Mesodermal cell (in vitro differentiated cells): ENCODE measurements at regions not wholly inside any gene's neighbourhood (a gene's known extent, or its start where the extent isn't known, plus 50 kb on each side); places are given as distances from the start of the nearest gene placed in this dataset.
"Not testable (repeated sequence)": the region's sequence is repeated elsewhere in the genome, so short reads cannot be mapped to it uniquely, and the experiment has no call there.

ENCODE experiments used
- H3K27ac ChIP-seq: 2 replicates; pipeline ENCODE4 v1.7.0; 2013; ENCODE audit warnings: mild to moderate bottlenecking, low read depth, low read length, moderate library complexity; ENCODE audit not compliant: severe bottlenecking
- H3K36me3 ChIP-seq: 2 replicates; pipeline ENCODE4 v1.7.1; 2013; ENCODE audit warnings: mild to moderate bottlenecking, low read length, moderate library complexity; ENCODE audit not compliant: control insufficient read depth, insufficient read depth
- H3K4me1 ChIP-seq: one replicate; pipeline ENCODE4 v1.7.1; 2013; ENCODE audit warnings: mild to moderate bottlenecking, low read length; ENCODE audit not compliant: insufficient read depth, control insufficient read depth, poor library complexity, severe bottlenecking
- H3K4me3 ChIP-seq: 2 replicates; pipeline ENCODE4 v1.7.0; 2013; ENCODE audit warnings: low read length, control low read depth, mild to moderate bottlenecking; ENCODE audit not compliant: insufficient read depth, poor library complexity, severe bottlenecking; ENCODE audit errors: extremely low read depth
- H3K9me3 ChIP-seq: 2 replicates; pipeline ENCODE4 v1.7.1; 2013; ENCODE audit warnings: mild to moderate bottlenecking, low read length, moderate library complexity; ENCODE audit not compliant: control insufficient read depth
- WGBS, 2 experiments: methylation state at CpG; one replicate each; pipeline ENCODE4 v1.1.5; 2013; ENCODE audit warnings: missing lambda C conversion rate in 2 of 2; ENCODE audit not compliant: insufficient coverage in 2 of 2; 5-methylcytosine and 5-hydroxymethylcytosine counted together

- H3K36me3 ChIP-seq, H3K9me3 ChIP-seq, H3K4me3 ChIP-seq, H3K4me1 ChIP-seq, H3K27ac ChIP-seq: not testable (repeated sequence)
- WGBS, 2 experiments = 92 to 100% methylated on average over 2 to 3 of the region's 10 CpGs
Observed at GRCh38 chr1:188182063-188182462, 1353.3 kb downstream of the PLA2G4A start.

DNA sequence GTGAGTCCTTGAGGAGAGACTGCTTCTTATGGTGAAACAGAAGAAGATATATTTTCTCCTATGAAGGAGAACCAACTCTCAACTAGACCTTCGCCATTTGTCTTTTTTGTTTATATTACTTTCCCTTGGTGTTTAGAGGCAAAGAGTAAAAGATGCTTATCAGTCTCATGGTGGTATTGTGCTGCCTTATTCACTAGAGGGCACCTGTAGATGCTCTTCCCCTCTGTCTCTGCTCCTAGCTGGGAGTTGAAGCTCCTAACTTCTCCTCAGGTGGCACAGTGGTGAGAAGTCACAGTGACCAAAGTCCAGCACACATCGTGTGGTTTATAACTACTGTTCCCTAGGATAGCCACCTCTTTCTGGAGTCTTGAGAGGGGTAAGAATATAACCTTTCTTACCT is 1359.6 kb downstream of the PLA2G4A start:
- Histone ChIP-seq H3K36me3 (no peaks in the 10 kb centered on the region), H3K4me1 (no peaks in the 10 kb centered on the region), H3K27ac (no peak overlapping the region), H3K9me3 (no peaks in the 10 kb centered on the region), H3K4me3 (no peak overlapping the region)
- 80% methylated on average over 1 of the region's 2 CpGs; no CpG with 5 or more reads in 1 of the 2 experiments for WGBS, 2 experiments

- WGBS, 2 experiments = no CpG with 5 or more reads among the region's 1 CpG
- no peaks in the 10 kb centered on the region for H3K36me3 ChIP-seq
- no peaks in the 10 kb centered on the region for H3K4me1 ChIP-seq
- H3K4me3 ChIP-seq = no peak overlapping the region
- no peak overlapping the region for H3K27ac ChIP-seq
- no peaks in the 10 kb centered on the region for H3K9me3 ChIP-seq
Observed at GRCh38 chr1:188194916-188195315, 1366.2 kb downstream of the PLA2G4A start.

DNA sequence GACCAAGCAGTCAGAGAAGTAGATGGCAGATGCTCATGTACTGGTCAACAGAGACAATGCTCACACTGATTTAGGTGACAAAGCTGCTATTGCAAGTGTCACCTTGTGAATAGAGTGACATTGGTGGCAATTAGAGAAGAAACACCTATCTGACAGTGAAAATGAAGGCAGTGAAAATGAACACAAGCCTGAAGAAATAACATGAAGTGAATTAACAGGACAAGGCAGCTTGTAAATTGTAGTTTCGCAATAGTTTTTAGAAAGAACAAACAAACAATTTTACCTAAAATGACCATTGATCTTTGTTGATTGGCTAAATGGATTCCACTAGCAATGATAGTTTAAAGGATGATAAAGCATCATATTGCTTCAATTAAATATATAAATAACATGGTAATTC is 1389.5 kb downstream of the PLA2G4A start:
- no peak overlapping the region for H3K4me3 ChIP-seq
- no peaks in the 10 kb centered on the region for H3K9me3 ChIP-seq
- no CpG with 5 or more reads among the region's 1 CpG for WGBS, 2 experiments
- no peak overlapping the region for H3K27ac ChIP-seq
- H3K36me3 ChIP-seq = no peaks in the 10 kb centered on the region
- no peaks in the 10 kb centered on the region for H3K4me1 ChIP-seq

DNA sequence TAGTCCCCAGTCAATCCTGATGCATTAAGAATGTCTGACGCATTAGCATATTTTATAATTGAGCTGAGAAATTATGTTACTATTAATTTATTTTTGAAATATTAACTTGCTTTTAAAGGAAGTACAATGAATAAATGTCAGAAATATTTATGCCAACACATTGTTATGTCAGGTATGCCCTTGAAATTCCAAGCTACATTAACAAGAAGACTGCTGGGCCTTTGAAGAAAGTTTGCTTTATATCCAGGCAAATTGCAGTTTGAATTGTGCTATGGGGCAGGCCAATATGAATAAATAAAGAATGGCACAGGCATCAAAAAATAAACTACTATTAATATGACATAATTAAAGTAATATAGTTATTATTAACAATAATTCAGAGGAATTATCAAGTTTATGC is 1391.3 kb downstream of the PLA2G4A start:
- H3K4me3 ChIP-seq = no peak overlapping the region
- WGBS, 2 experiments = no CpG with 5 or more reads among the region's 1 CpG
- no peaks in the 10 kb centered on the region for H3K4me1 ChIP-seq
- no peaks in the 10 kb centered on the region for H3K9me3 ChIP-seq
- H3K36me3 ChIP-seq = no peaks in the 10 kb centered on the region
- no peak overlapping the region for H3K27ac ChIP-seq

GRCh38 chr1:188224263-188224662 is 1395.5 kb downstream of the PLA2G4A start:
- Histone ChIP-seq H3K4me1 (no peaks in the 10 kb centered on the region), H3K36me3 (no peaks in the 10 kb centered on the region), H3K4me3 (no peak overlapping the region), H3K27ac (no peak overlapping the region), H3K9me3 (no peaks in the 10 kb centered on the region)

GRCh38 chr1:188225975-188226374 is 1397.2 kb downstream of the PLA2G4A start:
- Histone ChIP-seq H3K27ac (no peak overlapping the region), H3K4me1 (no peaks in the 10 kb centered on the region), H3K4me3 (no peak overlapping the region), H3K9me3 (no peaks in the 10 kb centered on the region), H3K36me3 (no peaks in the 10 kb centered on the region)
- WGBS, 2 experiments = no CpG with 5 or more reads among the region's 1 CpG

GRCh38 chr1:188228623-188229022 is 1399.9 kb downstream of the PLA2G4A start:
- Histone ChIP-seq H3K4me3 (no peak overlapping the region), H3K4me1 (no peaks in the 10 kb centered on the region), H3K27ac (no peak overlapping the region), H3K9me3 (no peaks in the 10 kb centered on the region), H3K36me3 (no peaks in the 10 kb centered on the region)

GRCh38 chr1:188237573-188238348 is 1409.0 kb downstream of the PLA2G4A start:
- Histone ChIP-seq H3K36me3 (no peaks in the 10 kb centered on the region), H3K4me3 (no peak overlapping the region), H3K9me3 (no peaks in the 10 kb centered on the region), H3K4me1 (no peaks in the 10 kb centered on the region), H3K27ac (no peak overlapping the region)
- WGBS, 2 experiments = no CpG with 5 or more reads among the region's 2 CpGs

DNA sequence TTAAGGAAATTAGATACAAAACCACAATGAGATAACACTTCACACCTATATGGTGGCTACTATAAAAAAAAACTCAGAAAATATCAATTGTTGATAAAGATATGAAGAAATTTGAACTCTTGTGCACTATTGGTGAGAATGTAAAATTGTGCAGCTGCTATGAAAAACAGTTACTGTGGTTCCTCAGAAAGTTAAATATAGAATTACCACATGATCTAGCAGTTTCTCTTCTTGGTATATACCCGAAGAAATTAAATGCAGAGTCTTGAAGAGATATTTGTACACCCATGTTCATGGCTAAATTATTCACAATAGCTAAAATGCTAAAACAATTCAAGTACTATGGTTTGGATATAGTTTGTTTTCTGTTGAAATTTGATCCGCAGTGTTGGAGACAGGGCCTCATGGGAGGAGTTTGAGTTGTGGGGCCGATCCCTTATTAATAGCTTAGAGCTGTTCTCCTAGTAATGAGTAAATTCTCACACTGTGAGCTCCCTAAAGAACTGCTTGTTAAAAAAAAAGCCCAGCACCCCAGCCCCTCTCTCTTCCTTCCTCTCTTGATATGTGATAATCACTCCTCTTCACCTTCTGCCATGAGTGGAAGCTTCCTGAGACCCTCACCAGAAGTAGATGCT is 1412.1 kb downstream of the PLA2G4A start:
- Histone ChIP-seq H3K36me3 (no peaks in the 10 kb centered on the region), H3K27ac (no peak overlapping the region), H3K4me3 (no peak overlapping the region), H3K4me1 (no peaks in the 10 kb centered on the region), H3K9me3 (no peaks in the 10 kb centered on the region)
- WGBS, 2 experiments = 100% methylated on average over 1 of the region's 3 CpGs; no CpG with 5 or more reads in 1 of the 2 experiments

DNA sequence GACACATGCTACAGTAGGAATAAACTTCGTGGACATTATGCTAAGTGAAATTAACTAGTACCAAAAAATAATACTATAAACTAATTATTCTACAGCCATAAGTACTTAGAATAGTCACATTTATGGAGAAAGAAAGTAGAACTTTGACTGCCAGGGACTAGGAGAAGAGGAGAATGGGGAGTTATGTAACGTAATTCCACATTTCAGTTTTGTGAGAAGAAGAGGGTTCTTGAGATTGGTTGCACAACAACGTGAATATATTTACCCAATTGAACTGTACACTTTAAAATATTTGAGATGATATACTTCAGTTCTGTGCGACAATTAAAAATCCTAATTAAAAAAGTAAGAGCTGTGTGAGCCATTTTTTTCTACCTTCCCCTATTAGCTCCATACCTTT is 1412.9 kb downstream of the PLA2G4A start:
- Histone ChIP-seq H3K27ac (no peak overlapping the region), H3K9me3 (no peaks in the 10 kb centered on the region)
- no CpG with 5 or more reads among the region's 4 CpGs for WGBS, 2 experiments

More for the DNA sequence above, 1412.9 kb downstream of the PLA2G4A start:
- Histone ChIP-seq H3K4me1 (no peaks in the 10 kb centered on the region), H3K4me3 (no peak overlapping the region), H3K36me3 (no peaks in the 10 kb centered on the region)
